ENCODE measurements at regions not wholly inside any gene's neighbourhood (a gene's known extent, or its start where the extent isn't known, plus 50 kb on each side); places are given as distances from the start of the nearest gene placed in this dataset.

DNA sequence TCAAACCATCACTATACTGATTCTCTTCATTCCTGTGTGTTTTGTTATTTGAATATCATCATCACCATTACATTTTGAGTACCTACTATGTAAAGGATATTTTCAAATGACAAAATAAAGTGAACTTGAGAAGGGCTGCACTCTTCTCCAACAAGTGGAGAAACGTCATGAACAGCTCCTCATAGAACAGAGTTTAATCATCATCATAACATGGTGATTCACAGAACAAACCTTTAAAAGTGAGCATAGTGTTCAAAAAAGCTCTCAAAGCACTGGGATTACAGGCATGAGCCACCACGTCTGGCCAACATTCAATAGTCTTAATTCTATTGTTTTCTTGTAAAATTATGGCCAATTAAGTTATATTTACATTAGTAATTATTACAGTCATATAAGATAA, 993.9 kb downstream of the PDHA2 start:
- Histone ChIP-seq H3K27ac (ENCODE audit: low read depth in 2 of 2, low read length in 2 of 2) (no peak overlapping the region), H3K27me3 (ENCODE audit: control insufficient read depth in 2 of 2, insufficient read depth in 2 of 2, low read length in 2 of 2) (no peaks in the 10 kb centered on the region), H3K9ac (ENCODE audit: low read depth in 1 of 2, low read length in 2 of 2) (no peak overlapping the region), H3K9me3 (ENCODE audit: control insufficient read depth in 2 of 2, low read length in 2 of 2) (no peaks in the 10 kb centered on the region), H3K36me3 (ENCODE audit: control insufficient read depth in 2 of 2, insufficient read depth in 2 of 2, low read length in 2 of 2) (no peaks in the 10 kb centered on the region), H3K4me1 (ENCODE audit: control insufficient read depth in 2 of 2, insufficient read depth in 2 of 2, low read length in 2 of 2) (no peaks in the 10 kb centered on the region), H3K4me3 (ENCODE audit: low read length in 2 of 2) (no peak overlapping the region)

DNA sequence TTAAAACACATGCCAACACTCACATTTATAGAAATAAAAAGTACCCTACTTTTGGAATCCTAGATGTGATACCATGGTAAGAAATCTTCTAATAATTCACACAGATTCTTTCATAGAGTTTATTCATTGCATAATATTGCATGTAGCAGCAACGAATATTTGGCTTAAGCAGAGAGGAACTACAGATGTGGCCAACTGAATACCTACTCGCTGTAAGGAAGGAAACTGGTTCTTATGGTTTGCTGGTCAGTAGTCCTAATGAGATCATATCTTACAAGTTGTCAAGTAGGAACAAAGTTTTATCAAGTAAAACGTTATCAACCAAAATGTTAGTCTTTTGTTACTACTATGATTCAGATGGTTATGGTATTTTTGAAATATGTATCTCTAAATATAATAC, 996.1 kb downstream of the PDHA2 start:
- no peak overlapping the region for H3K4me3 ChIP-seq (ENCODE audit: low read length in 2 of 2)
- H3K9me3 ChIP-seq (ENCODE audit: control insufficient read depth in 2 of 2, low read length in 2 of 2) = no peaks in the 10 kb centered on the region
- no peak overlapping the region for H3K9ac ChIP-seq (ENCODE audit: low read depth in 1 of 2, low read length in 2 of 2)
- H3K36me3 ChIP-seq (ENCODE audit: control insufficient read depth in 2 of 2, insufficient read depth in 2 of 2, low read length in 2 of 2) = no peaks in the 10 kb centered on the region
- H3K27me3 ChIP-seq (ENCODE audit: control insufficient read depth in 2 of 2, insufficient read depth in 2 of 2, low read length in 2 of 2) = no peaks in the 10 kb centered on the region
- no peaks in the 10 kb centered on the region for H3K4me1 ChIP-seq (ENCODE audit: control insufficient read depth in 2 of 2, insufficient read depth in 2 of 2, low read length in 2 of 2)
- no peak overlapping the region for H3K27ac ChIP-seq (ENCODE audit: low read depth in 2 of 2, low read length in 2 of 2)

GRCh38 chr4:96839441-96839840, 999.5 kb downstream of the PDHA2 start:
- Histone ChIP-seq H3K4me3 (ENCODE audit: low read length in 2 of 2) (no peak overlapping the region), H3K27me3 (ENCODE audit: control insufficient read depth in 2 of 2, insufficient read depth in 2 of 2, low read length in 2 of 2) (no peaks in the 10 kb centered on the region), H3K9ac (ENCODE audit: low read depth in 1 of 2, low read length in 2 of 2) (no peak overlapping the region), H3K36me3 (ENCODE audit: control insufficient read depth in 2 of 2, insufficient read depth in 2 of 2, low read length in 2 of 2) (no peaks in the 10 kb centered on the region), H3K9me3 (ENCODE audit: control insufficient read depth in 2 of 2, low read length in 2 of 2) (no peaks in the 10 kb centered on the region), H3K27ac (ENCODE audit: low read depth in 2 of 2, low read length in 2 of 2) (no peak overlapping the region), H3K4me1 (ENCODE audit: control insufficient read depth in 2 of 2, insufficient read depth in 2 of 2, low read length in 2 of 2) (no peaks in the 10 kb centered on the region)

DNA sequence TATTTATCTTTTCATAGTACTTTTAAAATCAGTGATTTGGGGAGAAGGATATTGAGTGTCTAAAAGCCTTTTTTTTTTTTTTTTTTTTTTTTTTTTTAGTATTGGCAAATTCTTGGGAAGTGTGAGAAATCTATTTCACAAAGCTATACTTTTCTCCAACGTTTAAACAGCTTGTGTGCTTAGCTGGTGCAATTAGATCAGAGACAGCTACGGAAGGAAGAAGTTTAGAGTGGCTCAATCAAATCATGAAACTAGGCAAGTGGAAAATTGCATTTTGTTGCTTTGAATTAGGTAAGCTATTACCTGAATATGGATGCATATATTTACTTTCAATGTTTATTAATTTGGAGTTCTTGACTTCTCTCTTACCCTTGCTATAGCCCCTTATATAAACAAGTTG, 1001.9 kb downstream of the PDHA2 start:
- H3K27me3 ChIP-seq (ENCODE audit: control insufficient read depth in 2 of 2, insufficient read depth in 2 of 2, low read length in 2 of 2) = no peaks in the 10 kb centered on the region
- no peak overlapping the region for H3K9ac ChIP-seq (ENCODE audit: low read depth in 1 of 2, low read length in 2 of 2)
- H3K36me3 ChIP-seq (ENCODE audit: control insufficient read depth in 2 of 2, insufficient read depth in 2 of 2, low read length in 2 of 2) = no peaks in the 10 kb centered on the region
- H3K27ac ChIP-seq (ENCODE audit: low read depth in 2 of 2, low read length in 2 of 2) = no peak overlapping the region
- H3K4me1 ChIP-seq (ENCODE audit: control insufficient read depth in 2 of 2, insufficient read depth in 2 of 2, low read length in 2 of 2) = no peaks in the 10 kb centered on the region
- H3K4me3 ChIP-seq (ENCODE audit: low read length in 2 of 2) = no peak overlapping the region
- no peaks in the 10 kb centered on the region for H3K9me3 ChIP-seq (ENCODE audit: control insufficient read depth in 2 of 2, low read length in 2 of 2)

DNA sequence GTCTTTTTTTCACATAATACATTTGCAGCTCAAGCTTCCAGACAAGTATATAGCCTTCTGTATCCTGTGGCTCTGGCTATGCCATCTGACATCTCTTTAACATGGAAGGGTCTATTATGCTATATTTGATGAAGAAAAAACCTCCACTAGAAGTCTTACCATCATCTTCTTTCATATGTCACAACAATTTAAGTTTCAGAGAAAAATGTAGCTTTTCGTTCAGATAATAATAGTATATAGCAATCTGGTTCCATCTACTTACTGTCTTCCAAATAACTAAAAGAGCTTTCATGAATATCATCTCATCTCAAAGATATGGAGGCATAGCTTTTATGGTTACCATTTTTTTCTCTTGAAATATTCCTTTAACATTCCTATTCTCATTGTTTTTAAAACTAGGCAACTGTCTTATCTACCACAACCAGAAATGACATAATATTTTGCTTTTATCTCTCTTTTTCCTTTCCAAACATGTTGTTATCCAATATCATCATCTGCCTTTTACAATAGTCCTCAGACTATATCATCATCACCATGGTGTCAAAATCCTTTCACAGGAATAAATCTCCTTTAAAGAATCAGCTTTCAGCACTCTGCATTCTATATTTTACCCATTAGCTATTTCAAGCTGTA, 1005.1 kb downstream of the PDHA2 start:
- H3K9me3 ChIP-seq (ENCODE audit: control insufficient read depth in 2 of 2, low read length in 2 of 2) = no peaks in the 10 kb centered on the region
- no peak overlapping the region for H3K9ac ChIP-seq (ENCODE audit: low read depth in 1 of 2, low read length in 2 of 2)
- no peaks in the 10 kb centered on the region for H3K27me3 ChIP-seq (ENCODE audit: control insufficient read depth in 2 of 2, insufficient read depth in 2 of 2, low read length in 2 of 2)
- no peak overlapping the region for H3K4me3 ChIP-seq (ENCODE audit: low read length in 2 of 2)
- no peaks in the 10 kb centered on the region for H3K36me3 ChIP-seq (ENCODE audit: control insufficient read depth in 2 of 2, insufficient read depth in 2 of 2, low read length in 2 of 2)
- H3K4me1 ChIP-seq (ENCODE audit: control insufficient read depth in 2 of 2, insufficient read depth in 2 of 2, low read length in 2 of 2) = no peaks in the 10 kb centered on the region
- H3K27ac ChIP-seq (ENCODE audit: low read depth in 2 of 2, low read length in 2 of 2) = no peak overlapping the region

DNA sequence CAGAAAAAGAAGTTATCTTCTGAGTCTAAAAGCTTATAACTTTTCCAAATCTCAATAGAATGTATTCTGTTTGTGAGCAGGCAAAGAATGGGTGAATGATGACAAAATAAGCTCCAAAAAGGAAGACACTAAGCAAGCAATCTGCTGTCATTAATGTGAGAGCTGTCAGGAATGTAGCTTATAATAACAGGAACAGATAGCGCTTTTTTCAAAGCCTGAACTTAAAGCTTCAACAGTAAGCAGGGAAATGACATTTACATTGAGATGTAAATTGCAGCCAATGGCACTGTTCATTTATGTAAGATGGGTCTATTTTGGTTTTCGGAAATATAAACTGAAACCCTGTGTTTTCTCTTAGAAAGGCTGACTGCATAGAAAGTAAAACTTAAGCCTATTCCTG, 1005.9 kb downstream of the PDHA2 start:
- Histone ChIP-seq H3K36me3 (ENCODE audit: control insufficient read depth in 2 of 2, insufficient read depth in 2 of 2, low read length in 2 of 2) (no peaks in the 10 kb centered on the region), H3K27me3 (ENCODE audit: control insufficient read depth in 2 of 2, insufficient read depth in 2 of 2, low read length in 2 of 2) (no peaks in the 10 kb centered on the region), H3K4me3 (ENCODE audit: low read length in 2 of 2) (no peak overlapping the region), H3K9ac (ENCODE audit: low read depth in 1 of 2, low read length in 2 of 2) (no peak overlapping the region), H3K9me3 (ENCODE audit: control insufficient read depth in 2 of 2, low read length in 2 of 2) (no peaks in the 10 kb centered on the region), H3K27ac (ENCODE audit: low read depth in 2 of 2, low read length in 2 of 2) (no peak overlapping the region), H3K4me1 (ENCODE audit: control insufficient read depth in 2 of 2, insufficient read depth in 2 of 2, low read length in 2 of 2) (no peaks in the 10 kb centered on the region)

DNA sequence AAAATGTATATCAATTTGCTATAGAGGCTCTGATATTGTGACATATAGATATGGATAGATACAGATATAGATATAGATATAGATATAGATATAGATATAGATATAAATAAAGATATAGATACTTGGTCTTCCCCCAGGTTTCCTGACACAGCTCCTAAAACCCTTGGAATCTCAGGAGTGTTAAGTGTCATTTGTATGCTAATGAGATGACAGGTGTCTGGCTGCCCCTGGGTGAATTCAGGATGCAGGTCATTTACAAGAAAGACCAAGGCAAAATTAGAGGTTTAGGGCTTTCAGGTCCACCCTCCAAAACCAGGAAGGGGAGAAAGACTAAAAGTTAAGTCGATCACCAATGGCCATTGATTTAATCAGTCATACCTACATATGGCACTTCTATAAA, 1034.8 kb downstream of the PDHA2 start:
- Histone ChIP-seq H3K9me3 (ENCODE audit: control insufficient read depth in 2 of 2, low read length in 2 of 2) (peaks cover 5 to 7% of the 10 kb centered on the region in 2 donors), H3K36me3 (ENCODE audit: control insufficient read depth in 2 of 2, insufficient read depth in 2 of 2, low read length in 2 of 2) (no peaks in the 10 kb centered on the region), H3K4me1 (ENCODE audit: control insufficient read depth in 2 of 2, insufficient read depth in 2 of 2, low read length in 2 of 2) (no peaks in the 10 kb centered on the region), H3K4me3 (ENCODE audit: low read length in 2 of 2) (no peak overlapping the region), H3K27me3 (ENCODE audit: control insufficient read depth in 2 of 2, insufficient read depth in 2 of 2, low read length in 2 of 2) (no peaks in the 10 kb centered on the region), H3K9ac (ENCODE audit: low read depth in 1 of 2, low read length in 2 of 2) (no peak overlapping the region), H3K27ac (ENCODE audit: low read depth in 2 of 2, low read length in 2 of 2) (no peak overlapping the region)

GRCh38 chr4:96879527-96879926, 1039.6 kb downstream of the PDHA2 start:
- no peaks in the 10 kb centered on the region for H3K4me1 ChIP-seq (ENCODE audit: control insufficient read depth in 2 of 2, insufficient read depth in 2 of 2, low read length in 2 of 2)
- H3K27me3 ChIP-seq (ENCODE audit: control insufficient read depth in 2 of 2, insufficient read depth in 2 of 2, low read length in 2 of 2) = no peaks in the 10 kb centered on the region
- peaks cover 5 to 7% of the 10 kb centered on the region in 2 donors for H3K9me3 ChIP-seq (ENCODE audit: control insufficient read depth in 2 of 2, low read length in 2 of 2)
- H3K9ac ChIP-seq (ENCODE audit: low read depth in 1 of 2, low read length in 2 of 2) = no peak overlapping the region
- H3K4me3 ChIP-seq (ENCODE audit: low read length in 2 of 2) = no peak overlapping the region
- no peaks in the 10 kb centered on the region for H3K36me3 ChIP-seq (ENCODE audit: control insufficient read depth in 2 of 2, insufficient read depth in 2 of 2, low read length in 2 of 2)
- no peak overlapping the region for H3K27ac ChIP-seq (ENCODE audit: low read depth in 2 of 2, low read length in 2 of 2)

GRCh38 chr4:96887857-96888256, 1048.0 kb downstream of the PDHA2 start:
- H3K9ac ChIP-seq (ENCODE audit: low read depth in 1 of 2, low read length in 2 of 2) = no peak overlapping the region
- no peaks in the 10 kb centered on the region for H3K36me3 ChIP-seq (ENCODE audit: control insufficient read depth in 2 of 2, insufficient read depth in 2 of 2, low read length in 2 of 2)
- no peaks in the 10 kb centered on the region for H3K27me3 ChIP-seq (ENCODE audit: control insufficient read depth in 2 of 2, insufficient read depth in 2 of 2, low read length in 2 of 2)
- no peak overlapping the region for H3K4me3 ChIP-seq (ENCODE audit: low read length in 2 of 2)
- H3K4me1 ChIP-seq (ENCODE audit: control insufficient read depth in 2 of 2, insufficient read depth in 2 of 2, low read length in 2 of 2) = no peaks in the 10 kb centered on the region
- H3K27ac ChIP-seq (ENCODE audit: low read depth in 2 of 2, low read length in 2 of 2) = no peak overlapping the region
- H3K9me3 ChIP-seq (ENCODE audit: control insufficient read depth in 2 of 2, low read length in 2 of 2) = no peaks in the 10 kb centered on the region

DNA sequence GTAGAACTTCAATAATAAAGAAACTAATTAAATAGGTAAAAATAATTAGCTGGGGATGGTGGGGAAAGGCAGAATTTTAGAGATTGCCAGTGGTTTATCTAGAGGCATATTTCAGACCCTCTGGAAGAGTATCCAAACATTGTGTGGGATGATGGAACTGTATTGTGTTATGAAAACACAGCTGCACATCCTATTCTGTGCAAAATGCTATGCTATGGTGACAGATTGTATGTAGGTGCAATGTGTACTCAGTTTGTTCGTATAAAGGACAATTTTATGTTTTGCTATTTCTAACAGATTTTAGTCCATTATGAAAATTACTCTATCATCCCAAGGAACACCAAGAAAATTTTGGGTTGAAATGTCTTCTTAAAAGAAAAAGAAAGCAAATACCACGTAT, 1054.7 kb downstream of the PDHA2 start:
- H3K27me3 ChIP-seq (ENCODE audit: control insufficient read depth in 2 of 2, insufficient read depth in 2 of 2, low read length in 2 of 2) = no peaks in the 10 kb centered on the region
- H3K36me3 ChIP-seq (ENCODE audit: control insufficient read depth in 2 of 2, insufficient read depth in 2 of 2, low read length in 2 of 2) = no peaks in the 10 kb centered on the region
- H3K9me3 ChIP-seq (ENCODE audit: control insufficient read depth in 2 of 2, low read length in 2 of 2) = no peaks in the 10 kb centered on the region
- H3K4me3 ChIP-seq (ENCODE audit: low read length in 2 of 2) = no peak overlapping the region
- H3K9ac ChIP-seq (ENCODE audit: low read depth in 1 of 2, low read length in 2 of 2) = no peak overlapping the region
- H3K27ac ChIP-seq (ENCODE audit: low read depth in 2 of 2, low read length in 2 of 2) = no peak overlapping the region
- no peaks in the 10 kb centered on the region for H3K4me1 ChIP-seq (ENCODE audit: control insufficient read depth in 2 of 2, insufficient read depth in 2 of 2, low read length in 2 of 2)

DNA sequence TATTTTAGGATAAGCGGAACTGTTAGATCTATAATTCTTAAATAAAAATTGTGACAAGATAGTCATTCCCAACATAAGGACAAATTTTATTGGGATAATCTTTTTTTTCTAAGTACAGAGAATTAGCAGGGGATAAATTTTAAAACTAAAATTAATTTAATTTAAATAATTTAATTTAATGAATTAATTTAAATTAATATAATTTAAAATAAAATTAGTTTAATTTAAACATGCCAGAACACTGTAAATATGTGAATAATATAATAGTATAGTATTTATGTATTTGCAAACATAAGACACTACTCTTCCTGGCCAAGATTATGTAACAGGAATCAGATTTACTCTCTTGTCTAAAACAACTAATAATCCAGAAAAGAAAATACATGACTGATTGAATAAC, 1055.9 kb downstream of the PDHA2 start:
- Histone ChIP-seq H3K4me3 (ENCODE audit: low read length in 2 of 2) (no peak overlapping the region), H3K36me3 (ENCODE audit: control insufficient read depth in 2 of 2, insufficient read depth in 2 of 2, low read length in 2 of 2) (no peaks in the 10 kb centered on the region), H3K4me1 (ENCODE audit: control insufficient read depth in 2 of 2, insufficient read depth in 2 of 2, low read length in 2 of 2) (no peaks in the 10 kb centered on the region), H3K27me3 (ENCODE audit: control insufficient read depth in 2 of 2, insufficient read depth in 2 of 2, low read length in 2 of 2) (no peaks in the 10 kb centered on the region), H3K9me3 (ENCODE audit: control insufficient read depth in 2 of 2, low read length in 2 of 2) (no peaks in the 10 kb centered on the region), H3K9ac (ENCODE audit: low read depth in 1 of 2, low read length in 2 of 2) (no peak overlapping the region), H3K27ac (ENCODE audit: low read depth in 2 of 2, low read length in 2 of 2) (no peak overlapping the region)
